ENCODE measurements at regions not wholly inside any gene's neighbourhood (a gene's known extent, or its start where the extent isn't known, plus 50 kb on each side); places are given as distances from the start of the nearest gene placed in this dataset.

DNA sequence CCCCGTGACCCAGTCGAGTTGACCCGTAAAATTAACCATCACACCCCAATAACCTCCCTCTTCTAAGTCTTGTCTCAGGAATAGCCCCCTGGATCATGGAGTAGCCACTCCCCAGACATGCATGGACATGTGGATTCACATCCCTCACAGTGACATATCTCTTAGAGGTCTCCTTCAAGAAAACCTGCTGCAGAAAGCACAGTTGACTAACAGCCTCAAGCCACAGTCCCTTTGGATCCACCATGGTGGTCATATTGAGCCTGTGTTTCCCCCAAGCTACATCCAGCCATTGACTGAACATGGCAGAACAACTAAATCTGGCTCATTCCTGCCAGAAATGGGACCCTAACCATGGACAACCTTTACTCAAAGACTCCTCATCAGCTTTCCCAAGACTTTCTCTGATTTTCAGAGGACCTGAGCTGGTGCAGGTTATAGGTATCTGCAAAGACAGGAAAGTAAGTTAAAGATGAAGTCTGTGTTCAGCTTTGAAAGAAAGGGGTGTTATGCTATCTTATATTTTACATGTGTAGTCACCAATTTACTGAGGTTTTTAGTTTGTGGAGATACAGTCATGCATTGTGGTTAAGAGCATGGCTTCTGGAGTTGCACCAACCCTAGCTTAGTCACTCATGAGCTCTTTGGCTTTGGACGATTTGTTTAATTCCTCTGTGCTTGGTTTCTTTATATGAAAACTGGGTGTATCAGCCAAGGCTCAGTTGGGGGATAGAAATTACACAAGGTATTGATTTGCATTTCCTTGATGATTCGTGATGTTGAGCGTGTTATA is 219.1 kb downstream of the MYLK4 start:
- TF ChIP-seq ZBTB49 (tag by site-specific recombination; IDR thresholded peaks at IDR 0.05; ENCODE audit: low read depth) = no peak
- TF ChIP-seq, protein P1, sequence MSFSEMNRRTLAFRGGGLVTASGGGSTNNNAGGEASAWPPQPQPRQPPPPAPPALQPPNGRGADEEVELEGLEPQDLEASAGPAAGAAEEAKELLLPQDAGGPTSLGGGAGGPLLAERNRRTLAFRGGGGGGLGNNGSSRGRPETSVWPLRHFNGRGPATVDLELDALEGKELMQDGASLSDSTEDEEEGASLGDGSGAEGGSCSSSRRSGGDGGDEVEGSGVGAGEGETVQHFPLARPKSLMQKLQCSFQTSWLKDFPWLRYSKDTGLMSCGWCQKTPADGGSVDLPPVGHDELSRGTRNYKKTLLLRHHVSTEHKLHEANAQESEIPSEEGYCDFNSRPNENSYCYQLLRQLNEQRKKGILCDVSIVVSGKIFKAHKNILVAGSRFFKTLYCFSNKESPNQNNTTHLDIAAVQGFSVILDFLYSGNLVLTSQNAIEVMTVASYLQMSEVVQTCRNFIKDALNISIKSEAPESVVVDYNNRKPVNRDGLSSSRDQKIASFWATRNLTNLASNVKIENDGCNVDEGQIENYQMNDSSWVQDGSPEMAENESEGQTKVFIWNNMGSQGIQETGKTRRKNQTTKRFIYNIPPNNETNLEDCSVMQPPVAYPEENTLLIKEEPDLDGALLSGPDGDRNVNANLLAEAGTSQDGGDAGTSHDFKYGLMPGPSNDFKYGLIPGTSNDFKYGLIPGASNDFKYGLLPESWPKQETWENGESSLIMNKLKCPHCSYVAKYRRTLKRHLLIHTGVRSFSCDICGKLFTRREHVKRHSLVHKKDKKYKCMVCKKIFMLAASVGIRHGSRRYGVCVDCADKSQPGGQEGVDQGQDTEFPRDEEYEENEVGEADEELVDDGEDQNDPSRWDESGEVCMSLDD (tag by site-specific recombination; IDR thresholded peaks at IDR 0.05) = no peak
- no peak for TF ChIP-seq PBX3 (CRISPR knock-in tag; IDR thresholded peaks at IDR 0.05)
- TF ChIP-seq ZSCAN23 (tag by site-specific recombination; IDR thresholded peaks at IDR 0.05) = no peak
- TF ChIP-seq YY1 (tag by site-specific recombination; IDR thresholded peaks at IDR 0.05) = no peak
- TF ChIP-seq, protein P2, sequence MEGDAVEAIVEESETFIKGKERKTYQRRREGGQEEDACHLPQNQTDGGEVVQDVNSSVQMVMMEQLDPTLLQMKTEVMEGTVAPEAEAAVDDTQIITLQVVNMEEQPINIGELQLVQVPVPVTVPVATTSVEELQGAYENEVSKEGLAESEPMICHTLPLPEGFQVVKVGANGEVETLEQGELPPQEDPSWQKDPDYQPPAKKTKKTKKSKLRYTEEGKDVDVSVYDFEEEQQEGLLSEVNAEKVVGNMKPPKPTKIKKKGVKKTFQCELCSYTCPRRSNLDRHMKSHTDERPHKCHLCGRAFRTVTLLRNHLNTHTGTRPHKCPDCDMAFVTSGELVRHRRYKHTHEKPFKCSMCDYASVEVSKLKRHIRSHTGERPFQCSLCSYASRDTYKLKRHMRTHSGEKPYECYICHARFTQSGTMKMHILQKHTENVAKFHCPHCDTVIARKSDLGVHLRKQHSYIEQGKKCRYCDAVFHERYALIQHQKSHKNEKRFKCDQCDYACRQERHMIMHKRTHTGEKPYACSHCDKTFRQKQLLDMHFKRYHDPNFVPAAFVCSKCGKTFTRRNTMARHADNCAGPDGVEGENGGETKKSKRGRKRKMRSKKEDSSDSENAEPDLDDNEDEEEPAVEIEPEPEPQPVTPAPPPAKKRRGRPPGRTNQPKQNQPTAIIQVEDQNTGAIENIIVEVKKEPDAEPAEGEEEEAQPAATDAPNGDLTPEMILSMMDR (tag by site-specific recombination; IDR thresholded peaks at IDR 0.05) = no peak
